IPS-20b (cell line): ENCODE measurements at regions not wholly inside any gene's neighbourhood (a gene's known extent, or its start where the extent isn't known, plus 50 kb on each side); places are given as distances from the start of the nearest gene placed in this dataset.

Experiments used
- H3K27ac ChIP-seq: one replicate; pipeline ENCODE4 v1.5.1; 2013; ENCODE audit warnings: low read length
- H3K27me3 ChIP-seq: 2 replicates; pipeline ENCODE4 v1.6.1; 2013; ENCODE audit warnings: mild to moderate bottlenecking, low read length, inconsistent platforms; ENCODE audit not compliant: insufficient read depth
- H3K36me3 ChIP-seq: 2 replicates; pipeline ENCODE4 v1.6.1; 2013; ENCODE audit warnings: low read depth, mild to moderate bottlenecking, inconsistent platforms, low read length, moderate library complexity; ENCODE audit not compliant: insufficient read depth
- H3K4me1 ChIP-seq: 2 replicates; pipeline ENCODE4 v1.6.1; 2013; ENCODE audit warnings: mild to moderate bottlenecking, control low read depth, inconsistent platforms, low read length, moderate library complexity; ENCODE audit not compliant: insufficient read depth
- H3K4me3 ChIP-seq: 2 replicates; pipeline ENCODE4 v1.5.1; 2013; ENCODE audit warnings: mild to moderate bottlenecking, low read length, inconsistent platforms
- H3K9ac ChIP-seq: 2 replicates; pipeline ENCODE4 v1.6.1; 2013; ENCODE audit warnings: low read depth, mild to moderate bottlenecking, inconsistent platforms, low read length, moderate library complexity
- H3K9me3 ChIP-seq: 2 replicates; pipeline ENCODE4 v1.6.1; 2013; ENCODE audit warnings: mild to moderate bottlenecking, low read depth, low read length, inconsistent platforms; ENCODE audit not compliant: insufficient read depth

DNA sequence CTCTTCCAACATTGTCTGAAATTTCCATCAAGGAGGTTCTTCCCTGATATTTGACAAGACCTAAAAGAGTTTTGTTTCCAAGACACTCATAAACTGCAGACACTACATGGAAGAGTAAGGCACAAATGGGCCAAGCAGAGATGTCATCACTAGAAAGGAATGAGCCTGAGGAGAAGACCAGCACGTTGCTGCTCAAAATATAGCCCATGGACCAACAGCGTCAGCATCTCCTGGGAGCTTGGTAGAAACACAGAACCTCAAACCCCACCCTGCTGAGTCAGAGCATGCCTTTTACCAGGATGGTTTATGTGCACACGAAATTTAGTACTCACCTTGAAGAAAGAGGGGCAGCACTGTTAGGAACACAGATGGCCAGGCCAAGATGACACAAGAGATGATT is 128.7 kb upstream of the MID1 start:
- Histone ChIP-seq H3K27ac (no peak overlapping the region), H3K27me3 (no peaks in the 10 kb centered on the region), H3K36me3 (no peaks in the 10 kb centered on the region), H3K4me3 (no peak overlapping the region), H3K4me1 (peaks cover 17% of the 10 kb centered on the region), H3K9ac (no peak overlapping the region), H3K9me3 (no peaks in the 10 kb centered on the region)

DNA sequence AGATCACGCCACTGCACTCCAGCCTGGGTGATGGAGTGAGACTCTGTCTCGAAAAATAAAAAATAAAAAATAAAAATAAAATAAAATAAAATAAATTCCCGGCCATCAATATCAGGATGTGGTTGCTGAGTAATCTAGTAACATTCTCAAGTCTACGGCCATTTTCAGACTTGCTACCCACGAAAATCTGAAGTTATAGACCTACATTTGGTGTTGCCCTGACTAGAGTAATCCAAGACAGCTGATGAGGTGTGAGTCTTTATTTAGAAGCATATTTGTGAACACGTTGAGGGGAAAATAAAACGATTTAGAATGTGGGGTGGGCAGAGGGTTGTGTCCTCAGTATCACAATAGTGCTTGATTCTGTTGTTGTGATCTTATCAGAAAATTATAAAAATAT is 130.2 kb upstream of the MID1 start:
- Histone ChIP-seq H3K36me3 (no peaks in the 10 kb centered on the region), H3K4me3 (no peak overlapping the region), H3K27ac (no peak overlapping the region), H3K9me3 (no peaks in the 10 kb centered on the region), H3K9ac (no peak overlapping the region), H3K4me1 (peaks cover 17% of the 10 kb centered on the region), H3K27me3 (no peaks in the 10 kb centered on the region)

DNA sequence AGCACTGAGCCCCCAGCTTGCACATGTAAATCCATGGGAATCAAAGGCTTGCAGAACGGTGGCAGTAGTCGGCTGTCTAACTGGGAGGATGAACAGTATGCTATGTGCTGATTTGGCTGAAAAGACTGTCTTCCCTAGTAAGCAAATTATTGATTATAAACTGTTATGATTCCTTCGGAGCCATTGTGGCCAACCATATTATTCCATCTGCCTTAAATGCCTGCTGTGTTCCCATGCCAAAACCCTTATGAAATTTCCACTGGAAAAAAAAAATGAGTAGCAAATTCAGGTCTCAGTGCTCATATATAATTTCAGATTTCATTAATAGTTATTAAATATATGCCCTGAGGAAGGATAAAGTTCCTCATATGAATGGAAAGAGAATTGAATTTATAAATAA is 132.7 kb upstream of the MID1 start:
- Histone ChIP-seq H3K9me3 (no peaks in the 10 kb centered on the region), H3K4me1 (peaks cover 21% of the 10 kb centered on the region; the same call in 1 of the 2 replicates), H3K9ac (no peak overlapping the region), H3K4me3 (no peak overlapping the region), H3K27me3 (no peaks in the 10 kb centered on the region), H3K27ac (no peak overlapping the region), H3K36me3 (no peaks in the 10 kb centered on the region)

DNA sequence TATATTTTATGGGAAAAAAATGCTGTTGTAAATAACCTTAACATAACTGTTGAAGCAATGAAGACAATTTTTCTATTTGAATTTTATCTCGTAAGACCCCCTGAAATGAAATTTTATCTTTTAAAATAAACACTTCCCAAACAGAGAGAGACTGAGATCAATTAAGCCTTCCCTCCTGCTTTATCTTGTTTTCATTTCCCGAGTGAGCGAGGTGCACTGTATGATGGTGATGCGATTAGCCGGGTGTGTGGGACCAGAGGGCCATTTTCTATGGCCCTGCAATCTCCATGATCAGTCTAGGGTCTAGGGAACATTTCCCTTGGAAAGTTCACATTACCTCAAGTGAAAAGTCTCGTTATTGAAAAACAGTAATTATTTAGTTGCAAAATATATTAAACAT is 134.1 kb upstream of the MID1 start:
- no peaks in the 10 kb centered on the region for H3K27me3 ChIP-seq
- H3K36me3 ChIP-seq: no peaks in the 10 kb centered on the region
- no peak overlapping the region for H3K27ac ChIP-seq
- H3K9me3 ChIP-seq: no peaks in the 10 kb centered on the region
- no peak overlapping the region for H3K4me3 ChIP-seq
- no peak overlapping the region for H3K9ac ChIP-seq
- peaks cover 25% of the 10 kb centered on the region; the same call in 1 of the 2 replicates for H3K4me1 ChIP-seq

DNA sequence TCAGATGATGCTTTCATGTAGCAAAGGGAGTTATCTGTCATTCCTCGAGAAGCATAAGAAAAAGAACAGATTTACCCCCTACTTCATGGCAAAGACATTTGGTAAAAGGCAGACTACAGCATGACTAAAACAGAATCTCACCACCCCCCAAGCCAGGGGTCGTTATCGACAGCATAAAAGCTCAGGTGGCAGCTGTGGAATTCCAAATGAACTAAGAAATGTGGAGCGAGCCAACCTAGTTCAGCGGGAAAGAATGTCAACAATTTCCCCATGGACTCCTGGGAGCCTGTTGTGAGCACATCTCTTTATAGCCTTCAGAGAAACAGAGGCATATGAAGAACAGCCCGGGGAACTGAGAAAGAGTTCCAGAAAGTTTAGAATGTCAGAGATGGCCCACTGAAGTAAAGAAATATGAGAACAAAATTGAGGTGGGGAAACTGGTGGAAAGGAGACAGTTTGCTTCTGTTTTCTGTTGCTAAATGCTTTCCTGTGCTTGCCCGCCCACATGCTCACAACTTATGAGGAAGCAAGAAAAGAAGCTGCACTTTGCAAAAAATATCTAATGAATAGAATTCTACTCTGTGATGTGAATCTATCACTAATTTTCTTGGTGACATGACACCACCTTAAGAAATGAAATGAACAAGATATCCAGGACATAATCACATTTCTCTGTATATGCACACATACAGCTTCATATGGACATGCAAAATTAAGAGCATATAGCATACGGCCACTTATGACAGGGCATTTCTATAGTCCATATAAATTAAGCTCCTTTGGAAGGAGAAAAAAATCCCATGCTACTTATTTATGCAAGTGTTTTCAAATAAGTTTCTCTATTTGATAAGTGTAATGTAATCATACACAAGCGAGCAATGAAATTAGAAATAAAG is 135.3 kb upstream of the MID1 start:
- Histone ChIP-seq H3K4me3 (0 out of 2 replicates have a peak overlapping the region, but pooled peaks have one; percentile 4), H3K4me1 (peaks cover 25% of the 10 kb centered on the region; the same call in 1 of the 2 replicates), H3K9ac (peak overlapping the region; percentile 37), H3K36me3 (no peaks in the 10 kb centered on the region), H3K27ac (no peak overlapping the region), H3K27me3 (no peaks in the 10 kb centered on the region), H3K9me3 (no peaks in the 10 kb centered on the region)

DNA sequence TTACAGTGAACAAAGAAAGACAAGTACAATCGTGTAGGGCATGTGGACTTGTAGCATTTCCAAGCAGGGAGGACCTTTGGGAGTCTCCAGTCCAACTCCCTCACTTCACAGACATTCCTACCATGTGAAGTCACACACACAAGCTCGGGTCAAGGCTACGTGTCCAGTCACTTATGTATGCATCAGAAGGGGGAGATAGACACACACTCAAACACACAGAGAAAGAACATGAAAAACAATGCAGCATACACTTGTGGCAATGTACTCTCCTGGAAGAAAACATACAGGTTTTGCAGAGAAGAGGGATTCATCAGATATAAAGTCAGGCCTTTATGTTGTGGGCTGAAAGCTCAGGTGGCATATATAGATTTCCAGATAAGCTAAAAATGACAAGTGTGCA is 136.1 kb upstream of the MID1 start:
- no peak overlapping the region for H3K27ac ChIP-seq
- no peaks in the 10 kb centered on the region for H3K36me3 ChIP-seq
- no peaks in the 10 kb centered on the region for H3K27me3 ChIP-seq
- H3K9ac ChIP-seq: no peak overlapping the region
- no peak overlapping the region for H3K4me3 ChIP-seq
- H3K4me1 ChIP-seq: peaks cover 25% of the 10 kb centered on the region; the same call in 1 of the 2 replicates
- H3K9me3 ChIP-seq: no peaks in the 10 kb centered on the region

DNA sequence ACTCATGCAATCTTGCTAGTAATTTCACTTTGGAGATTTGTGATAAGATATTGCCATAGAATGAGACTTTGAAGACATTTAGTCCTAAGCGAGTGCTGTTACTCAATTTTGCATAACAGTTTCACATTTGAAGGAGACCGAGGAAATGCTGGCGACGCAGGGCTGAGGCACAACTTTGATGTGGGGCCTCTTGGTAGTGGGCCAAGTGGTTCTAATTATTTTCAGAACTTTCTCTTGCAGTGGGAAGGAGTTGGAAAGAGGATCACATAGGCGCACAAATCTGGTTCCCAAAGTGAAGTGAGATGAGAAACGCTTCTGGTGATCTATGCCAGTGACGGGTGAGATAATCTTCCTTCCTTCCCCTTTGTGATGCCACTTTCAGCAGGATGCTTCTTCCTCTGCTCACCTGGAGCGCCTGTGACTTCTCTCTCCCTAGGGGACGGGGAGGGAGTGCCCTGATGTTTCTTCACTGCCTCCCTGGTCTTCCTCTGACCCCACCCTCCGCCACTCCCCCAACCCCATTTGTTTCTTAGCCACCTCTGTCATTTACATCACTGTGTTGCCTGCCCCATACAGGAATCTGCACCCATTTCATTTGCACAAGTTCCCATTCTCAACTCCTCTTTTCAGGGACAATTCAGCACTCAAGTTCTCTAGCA is 138.9 kb upstream of the MID1 start:
- Histone ChIP-seq H3K9me3 (no peaks in the 10 kb centered on the region), H3K27me3 (no peaks in the 10 kb centered on the region), H3K4me1 (peaks cover 21% of the 10 kb centered on the region; the same call in 1 of the 2 replicates), H3K9ac (peak overlapping the region; percentile 5; the same call in 1 of the 2 replicates), H3K4me3 (peak overlapping the region; percentile 25; the same call in 1 of the 2 replicates), H3K27ac (no peak overlapping the region), H3K36me3 (no peaks in the 10 kb centered on the region)

DNA sequence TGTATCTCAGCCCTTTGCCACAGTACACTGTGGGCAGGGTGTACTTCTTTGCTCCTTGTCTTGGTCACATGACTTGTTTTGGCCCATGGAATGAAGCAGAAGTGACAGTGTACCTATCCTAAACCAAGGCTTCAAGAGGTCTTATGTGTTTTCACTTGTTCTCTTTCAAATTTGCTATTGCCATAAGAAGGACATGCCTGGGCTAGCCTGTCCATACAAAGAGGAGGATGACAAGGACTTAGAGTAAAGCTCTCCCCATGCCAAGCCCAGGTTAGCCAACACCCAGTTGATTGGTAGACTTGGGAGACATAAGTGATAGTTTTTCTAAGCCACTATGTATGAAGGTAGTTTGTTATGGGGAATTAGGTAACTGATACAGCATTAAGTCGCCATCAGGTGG is 141.1 kb upstream of the MID1 start:
- Histone ChIP-seq H3K4me1 (peaks cover 8% of the 10 kb centered on the region; the same call in 1 of the 2 replicates), H3K9me3 (no peaks in the 10 kb centered on the region), H3K27ac (no peak overlapping the region), H3K27me3 (no peaks in the 10 kb centered on the region), H3K9ac (no peak overlapping the region), H3K36me3 (no peaks in the 10 kb centered on the region), H3K4me3 (no peak overlapping the region)

DNA sequence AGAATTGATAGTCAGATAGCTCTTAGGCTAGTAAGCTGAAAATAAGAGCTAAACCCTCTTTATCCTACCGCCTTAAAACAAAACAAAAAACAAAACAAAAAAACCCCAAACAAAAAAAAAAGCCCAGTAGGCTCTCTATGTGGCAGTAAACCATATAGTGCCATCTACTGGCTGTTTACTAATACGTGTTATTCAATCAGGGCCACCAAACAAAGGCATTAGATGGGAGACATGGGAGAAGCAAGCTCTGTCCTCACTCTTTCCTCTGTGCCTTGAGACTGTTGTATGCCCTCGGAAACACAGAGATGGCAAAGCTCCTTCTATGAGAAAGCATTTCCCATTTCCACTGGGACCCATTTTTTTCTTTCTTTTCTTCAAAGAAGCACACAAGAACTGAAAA is 148.8 kb upstream of the MID1 start:
- peak overlapping the region; percentile 61; the same call in 1 of the 2 replicates for H3K9ac ChIP-seq
- peaks cover 14% of the 10 kb centered on the region for H3K4me1 ChIP-seq
- H3K36me3 ChIP-seq: no peaks in the 10 kb centered on the region
- H3K27ac ChIP-seq: no peak overlapping the region
- H3K9me3 ChIP-seq: no peaks in the 10 kb centered on the region
- no peaks in the 10 kb centered on the region for H3K27me3 ChIP-seq
- H3K4me3 ChIP-seq: peak overlapping the region; percentile 34; the same call in 1 of the 2 replicates

DNA sequence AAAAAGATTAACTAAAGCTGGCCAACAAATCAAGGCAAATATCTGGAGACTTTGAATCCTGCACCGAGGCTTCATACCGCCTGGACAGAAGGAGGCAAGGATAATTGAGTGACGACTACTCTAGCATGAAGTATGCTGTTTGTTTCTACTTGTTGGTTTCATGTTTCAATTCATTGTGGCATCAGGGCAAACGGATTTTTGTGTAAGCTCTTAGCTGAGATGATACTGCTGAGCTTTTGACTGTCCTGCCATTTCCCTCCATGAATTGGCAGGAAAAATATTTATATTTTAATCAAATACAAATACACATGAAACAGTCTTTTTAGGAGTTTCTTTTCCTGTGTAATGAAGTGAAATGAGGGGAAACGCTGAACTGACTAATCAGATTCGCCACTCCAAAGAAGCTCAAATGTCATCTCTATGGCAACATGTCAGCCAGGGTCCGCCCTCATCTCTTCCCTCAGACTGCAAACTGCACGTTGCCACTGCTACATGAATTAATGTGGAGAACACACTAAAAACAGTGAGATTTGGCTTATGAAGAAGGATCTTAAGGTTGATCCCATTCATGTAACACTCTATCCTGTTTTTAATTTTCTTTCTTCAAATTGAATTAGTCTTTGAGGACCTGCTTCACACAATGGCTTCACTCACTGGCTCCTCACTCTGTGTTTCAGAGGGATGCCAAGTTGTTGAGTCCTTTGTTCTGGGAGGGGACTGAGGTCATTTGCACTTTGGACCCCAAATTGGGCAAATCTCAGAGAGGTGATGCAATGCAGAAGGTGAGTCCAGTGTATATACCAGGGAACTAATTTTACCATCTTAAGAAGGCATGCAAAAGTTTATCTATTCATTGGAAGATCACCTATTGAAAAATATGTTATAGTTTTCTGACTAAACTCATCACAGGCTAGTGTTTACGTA is 149.6 kb upstream of the MID1 start:
- no peaks in the 10 kb centered on the region for H3K36me3 ChIP-seq
- peak overlapping the region; percentile 34; the same call in 1 of the 2 replicates for H3K4me3 ChIP-seq

DNA sequence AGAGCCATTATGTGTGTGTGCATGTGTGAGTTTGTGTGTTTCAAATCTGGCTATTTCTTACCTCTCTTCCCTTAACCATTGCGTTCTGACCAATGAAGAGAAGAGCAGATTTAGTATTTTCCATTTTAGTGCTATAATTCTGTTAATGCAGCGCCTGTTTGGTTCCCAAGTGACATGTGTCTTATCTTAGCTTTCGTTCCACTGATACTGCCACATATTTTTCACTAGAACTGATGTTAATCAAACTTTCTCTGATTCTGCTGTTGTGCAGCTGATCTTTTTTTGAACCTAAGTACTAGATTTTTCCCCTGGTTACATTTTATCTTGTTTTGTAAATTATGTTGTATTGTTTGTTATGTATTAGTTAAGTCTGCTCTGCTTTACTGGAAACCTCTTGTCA is 152.9 kb upstream of the MID1 start:
- no peaks in the 10 kb centered on the region for H3K36me3 ChIP-seq
- no peak overlapping the region for H3K4me3 ChIP-seq
- no peak overlapping the region for H3K9ac ChIP-seq
- peaks cover 13% of the 10 kb centered on the region for H3K4me1 ChIP-seq
- no peak overlapping the region for H3K27ac ChIP-seq
- H3K9me3 ChIP-seq: no peaks in the 10 kb centered on the region
- no peaks in the 10 kb centered on the region for H3K27me3 ChIP-seq

More for the DNA sequence above, 149.6 kb upstream of the MID1 start:
- Histone ChIP-seq H3K27me3 (no peaks in the 10 kb centered on the region), H3K9ac (peak overlapping the region; percentile 61; the same call in 1 of the 2 replicates), H3K27ac (no peak overlapping the region), H3K9me3 (no peaks in the 10 kb centered on the region), H3K4me1 (peaks cover 14% of the 10 kb centered on the region)
